ENCODE measurements at regions not wholly inside any gene's neighbourhood (a gene's known extent, or its start where the extent isn't known, plus 50 kb on each side); places are given as distances from the start of the nearest gene placed in this dataset.

GRCh38 chr3:27044931-27045481 is 324.2 kb downstream of the NEK10 start:
- no peak for TF ChIP-seq EZH2 (IDR thresholded peaks at IDR 0.05; ENCODE audit: insufficient read depth, poor library complexity, severe bottlenecking)
- no peak for TF ChIP-seq EZH2phosphoT487 (IDR thresholded peaks at IDR 0.05; ENCODE audit: insufficient read depth, low read depth)
